NCI-H1105 (cell line): ENCODE measurements at regions not wholly inside any gene's neighbourhood (a gene's known extent, or its start where the extent isn't known, plus 50 kb on each side); places are given as distances from the start of the nearest gene placed in this dataset.
"Not testable (repeated sequence)": the region's sequence is repeated elsewhere in the genome, so short reads cannot be mapped to it uniquely, and the experiment has no call there.

Experiments
- DNase-seq: peaks from one replicate; lab custom pipeline; 2025; lab: John Stamatoyannopoulos, UW

GRCh38 chr4:129254126-129254525 is 158.2 kb downstream of the C4orf33 start:
- DNase-seq, result no peak

DNA sequence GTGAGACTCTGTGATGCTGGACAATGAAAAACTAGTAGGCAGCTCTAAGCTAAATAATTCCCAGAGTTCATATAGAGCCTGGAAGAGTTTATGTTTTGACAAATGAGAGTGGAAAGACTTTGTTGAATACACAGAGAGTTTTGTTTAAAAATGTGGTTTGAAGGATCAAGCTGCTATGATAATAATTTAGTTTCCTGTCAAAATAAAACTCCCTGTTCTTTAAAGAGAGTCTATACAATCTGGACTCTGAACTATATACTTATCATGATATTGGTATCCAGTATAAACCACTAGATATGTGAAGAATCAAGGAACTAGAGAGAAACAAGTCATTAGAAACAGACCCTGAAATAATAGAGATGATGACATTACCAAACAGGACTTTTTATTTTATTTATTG is 158.6 kb downstream of the C4orf33 start:
- DNase-seq, result no peak

DNA sequence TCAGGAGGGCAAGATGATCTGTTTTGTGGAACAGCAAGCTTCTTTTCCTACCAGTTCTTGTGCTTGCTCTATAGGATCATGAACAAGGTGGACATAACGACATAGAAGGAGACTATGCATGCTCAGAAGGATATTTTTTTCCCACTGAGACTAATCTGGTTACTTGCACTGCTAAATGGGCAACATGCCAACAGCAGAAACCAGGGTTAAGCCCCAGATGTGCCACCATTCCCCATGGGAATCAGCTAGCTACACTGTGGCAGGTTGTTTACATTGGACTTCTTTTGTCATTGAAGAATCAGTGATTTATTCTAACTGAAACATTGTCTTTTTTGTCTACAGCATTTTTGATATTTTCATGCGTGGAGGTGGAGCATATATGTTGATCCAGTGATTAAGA is 165.6 kb downstream of the C4orf33 start:
- no peak for DNase-seq

DNA sequence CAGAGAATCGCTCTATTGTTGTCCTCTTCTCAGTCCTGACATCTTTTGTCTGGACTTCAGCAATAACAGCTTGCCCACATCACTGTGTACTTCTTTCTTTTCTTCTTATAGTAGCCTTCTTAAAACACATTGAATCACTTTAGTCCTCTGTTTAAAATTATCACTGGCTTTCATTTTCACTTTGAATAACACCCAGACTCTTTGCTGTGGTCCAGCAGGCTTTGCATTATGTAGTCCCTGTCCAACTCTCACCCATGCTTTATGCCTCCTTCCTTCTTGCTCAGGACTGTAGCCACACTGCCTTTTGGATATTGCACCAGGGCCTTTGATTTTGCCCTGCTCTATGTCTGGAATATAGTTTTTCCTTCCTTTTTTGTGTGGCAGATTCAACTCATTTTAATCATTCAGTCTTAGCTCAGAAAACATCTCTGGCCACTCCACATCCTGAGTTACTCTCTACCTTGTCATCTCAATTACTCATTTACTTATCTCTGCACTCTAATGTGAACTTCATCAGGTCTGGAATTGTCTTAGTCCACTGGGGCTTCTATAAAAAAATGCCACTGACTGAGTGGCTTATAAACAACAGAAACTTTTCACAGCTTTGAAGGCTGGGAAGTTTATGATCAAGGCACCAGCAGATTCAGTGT is 168.2 kb downstream of the C4orf33 start:
- no peak for DNase-seq

- peak; percentile 32 for DNase-seq
Observed at GRCh38 chr4:129278868-129279267, 182.9 kb downstream of the C4orf33 start.

DNA sequence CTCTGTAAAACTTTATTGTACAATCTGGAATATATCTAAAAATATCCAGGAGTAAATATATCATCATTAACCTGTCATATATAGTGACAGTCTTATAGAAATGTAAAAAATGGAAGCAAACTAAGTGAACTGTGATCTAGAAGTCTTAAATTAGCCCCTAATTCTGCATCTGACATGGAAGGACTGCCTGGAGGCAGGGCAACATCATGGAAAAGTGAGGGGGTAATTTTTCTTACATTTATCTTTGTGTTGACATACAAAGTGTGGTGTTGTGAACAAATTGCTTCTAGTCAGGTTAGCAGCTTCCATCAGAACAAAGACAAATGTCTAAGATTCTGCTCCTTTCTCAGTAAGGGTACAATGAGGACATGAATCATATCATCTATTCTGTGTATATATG is 186.3 kb downstream of the C4orf33 start:
- no peak for DNase-seq

DNA sequence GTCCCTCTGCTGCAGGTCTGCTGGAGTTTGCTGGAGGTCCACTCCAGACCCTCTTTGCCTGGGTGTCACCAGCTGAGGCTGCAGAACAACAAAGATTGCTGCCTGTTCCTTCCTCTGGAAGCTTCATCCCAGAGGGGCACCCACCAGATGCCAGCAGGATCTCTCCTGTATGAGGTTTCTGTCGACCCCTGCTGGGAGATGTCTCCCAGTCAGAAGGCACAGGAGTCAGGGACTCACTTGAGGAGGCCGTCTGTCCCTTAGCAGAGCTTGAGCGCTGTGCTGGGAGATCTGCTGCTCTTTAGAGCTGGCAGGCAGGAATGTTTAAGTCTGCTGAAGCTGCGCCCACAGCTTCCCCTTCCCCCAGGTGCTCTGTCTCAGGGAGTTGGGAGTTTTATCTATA is 196.2 kb downstream of the C4orf33 start:
- DNase-seq, result not testable (repeated sequence)

DNA sequence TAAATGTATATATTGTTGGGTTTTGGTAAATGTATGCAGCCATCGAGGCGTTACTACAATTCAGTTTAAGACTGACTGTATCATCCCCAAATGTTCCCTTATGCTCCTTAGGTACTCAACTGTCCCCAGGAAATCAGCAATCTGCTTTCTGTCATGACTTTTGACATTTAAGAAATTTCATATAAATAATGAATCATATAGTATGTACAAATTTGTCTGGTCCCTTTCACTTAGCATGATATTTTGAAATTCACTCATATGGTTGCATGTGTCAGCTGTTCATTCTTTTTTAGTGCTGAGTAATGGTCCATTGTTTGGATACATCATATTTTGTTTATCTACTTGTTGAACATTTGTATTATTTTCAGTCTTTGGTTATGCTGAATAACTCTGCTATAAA is 218.8 kb downstream of the C4orf33 start:
- no peak for DNase-seq

DNA sequence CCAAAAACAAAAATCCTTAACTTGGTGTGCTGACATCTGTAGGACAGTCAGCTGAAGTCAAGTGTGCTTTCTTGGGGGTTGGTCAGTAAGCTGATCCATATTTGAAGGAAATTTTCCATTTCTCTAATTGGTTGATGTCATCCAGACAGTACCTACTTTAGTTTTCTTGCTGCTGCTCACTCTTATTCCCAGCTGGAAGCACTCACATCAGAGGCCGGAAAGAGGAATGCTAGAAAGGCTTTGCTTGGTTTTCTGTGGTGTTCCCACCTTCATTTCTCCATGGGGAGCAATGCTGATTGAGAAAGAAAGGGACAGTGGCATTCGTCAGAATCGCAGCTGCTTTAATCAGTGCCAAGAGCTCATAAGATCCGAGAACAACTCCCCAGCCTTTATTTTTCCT is 227.0 kb downstream of the C4orf33 start:
- no peak for DNase-seq

DNA sequence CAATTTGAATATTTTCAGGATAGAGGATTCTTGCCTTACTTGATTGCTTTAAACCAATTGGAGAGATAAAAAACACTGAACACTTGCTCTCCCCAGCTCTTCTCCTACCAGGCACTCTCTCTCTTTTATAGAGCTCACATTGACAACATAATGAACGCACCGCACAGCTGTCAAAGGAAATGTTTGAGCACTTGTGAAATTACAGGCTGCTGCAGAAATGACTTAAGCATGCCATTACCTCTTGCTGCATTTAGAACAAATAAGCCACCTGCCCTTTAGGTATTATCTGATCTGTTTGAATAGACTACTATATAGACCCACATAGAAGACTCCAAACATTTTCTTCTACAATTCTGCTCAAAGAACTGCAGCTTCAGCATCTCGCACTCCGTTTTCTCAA is 227.7 kb downstream of the C4orf33 start:
- peak; percentile 48 for DNase-seq

- no peak for DNase-seq
Observed at GRCh38 chr4:129326571-129327460, 230.9 kb downstream of the C4orf33 start.

- no peak for DNase-seq
Observed at GRCh38 chr4:129327637-129328036, 231.7 kb downstream of the C4orf33 start.

- DNase-seq, result no peak
Observed at GRCh38 chr4:129328162-129328561, 232.2 kb downstream of the C4orf33 start.

- DNase-seq, result no peak
Observed at GRCh38 chr4:129334136-129334535, 238.2 kb downstream of the C4orf33 start.

DNA sequence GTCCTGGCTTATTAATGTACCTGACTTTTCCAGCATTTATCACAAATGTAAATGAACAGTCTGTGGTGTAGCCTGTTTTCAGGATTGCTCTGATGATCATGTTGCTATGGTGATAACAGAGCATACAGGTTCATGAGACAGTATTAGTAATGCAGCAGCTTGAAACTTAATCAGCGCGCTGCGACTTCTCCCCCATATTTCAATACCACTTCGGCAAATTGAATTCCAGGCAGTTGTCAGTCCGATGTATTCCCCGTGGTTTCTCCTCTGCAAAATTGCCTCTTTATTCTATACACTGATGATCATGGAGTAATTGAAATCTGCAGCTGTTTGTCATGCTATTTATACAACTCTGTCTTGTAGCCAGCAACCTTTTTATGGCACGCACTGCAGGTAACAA is 239.3 kb downstream of the C4orf33 start:
- peak; percentile 32 for DNase-seq

GRCh38 chr4:129335818-129336217 is 239.9 kb downstream of the C4orf33 start:
- no peak for DNase-seq

- DNase-seq, result no peak
Observed at GRCh38 chr4:129336457-129337227, 240.7 kb downstream of the C4orf33 start.

- DNase-seq, result no peak
Observed at GRCh38 chr4:129337228-129337620, 241.3 kb downstream of the C4orf33 start.

- DNase-seq, result no peak
Observed at GRCh38 chr4:129342819-129343408, 247.0 kb downstream of the C4orf33 start.

DNA sequence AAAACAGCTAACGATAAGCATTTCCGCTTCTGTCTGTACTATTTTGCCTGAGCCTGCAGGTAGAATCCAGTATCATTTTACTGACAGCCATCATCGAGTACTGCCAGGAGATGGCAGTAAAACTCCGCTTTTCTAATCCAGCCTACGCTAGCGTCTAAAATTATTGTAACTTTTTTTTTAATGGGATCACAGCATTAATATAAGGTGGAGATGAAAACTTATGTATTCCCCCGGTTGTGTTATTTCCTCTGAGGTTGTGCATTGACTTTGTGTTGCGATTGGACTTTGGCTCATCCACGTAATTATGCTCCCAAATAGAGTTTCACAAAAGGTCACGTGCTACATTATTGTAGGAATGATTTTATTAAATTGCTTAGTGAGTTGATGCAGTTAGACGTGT is 248.1 kb downstream of the C4orf33 start:
- no peak for DNase-seq

DNA sequence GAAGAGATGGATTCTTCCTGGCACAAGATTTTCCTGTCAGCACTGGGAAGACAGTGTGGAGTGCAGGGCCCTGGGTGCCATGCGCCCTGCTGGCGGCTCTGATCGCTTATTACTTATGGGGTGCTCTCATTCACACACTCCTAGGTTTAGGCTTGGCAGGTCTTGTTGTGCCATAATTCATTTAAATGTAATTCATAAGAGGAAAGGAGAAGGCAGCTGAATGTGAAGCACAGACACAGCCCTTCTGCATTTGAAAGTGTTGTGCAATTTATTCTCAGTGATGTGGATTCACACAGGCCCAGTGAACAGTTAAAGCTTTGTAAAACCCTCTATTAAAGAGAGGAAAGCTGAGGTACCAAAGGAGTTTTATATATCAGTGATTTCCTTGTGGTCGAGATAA is 249.7 kb downstream of the C4orf33 start:
- DNase-seq, result no peak

DNA sequence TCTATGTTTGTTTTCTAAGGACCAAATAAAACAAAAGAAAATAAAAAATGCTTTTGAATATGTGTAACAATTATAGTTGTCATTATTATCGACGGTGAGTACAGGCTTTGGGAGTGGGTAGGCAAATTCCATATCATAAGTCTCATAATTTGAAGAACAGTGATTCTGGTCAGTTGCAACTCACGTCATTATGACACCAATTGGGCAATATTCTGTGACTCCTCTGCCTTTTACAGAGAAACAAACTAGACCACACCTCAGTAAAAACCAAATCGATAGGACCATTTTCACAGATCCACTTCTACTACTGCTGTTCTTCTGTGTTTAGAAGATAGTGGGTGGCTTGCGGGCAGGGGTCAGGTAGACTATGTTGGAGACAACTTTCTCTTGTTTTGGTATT is 250.1 kb downstream of the C4orf33 start:
- no peak for DNase-seq
